HepG2 (cell line): ENCODE measurements at regions not wholly inside any gene's neighbourhood (a gene's known extent, or its start where the extent isn't known, plus 50 kb on each side); places are given as distances from the start of the nearest gene placed in this dataset.

Source experiments
- ATAC-seq: fragments of 200-7000 bp; cut with Tn5 transposase; 3 replicates; pipeline ENCODE4 v1.9.1; 2020; ENCODE audit warnings: mild to moderate bottlenecking, moderate library complexity
- BruUV-seq: library from RNA; stranded (reverse); fragments of 400-500 nt; replicated peaks from 2 replicates; lab custom pipeline; 2021; lab: Mats Ljungman, UMichigan
- CTCF ChIA-PET: fragments of 300-600 bp; formaldehyde crosslinking; extraction: SDS; loops from one replicate; lab custom pipeline; 2021; ENCODE audit warnings: low total read pairs, inconsistent platforms, low intra/inter-chr PET ratio; lab: Yijun Ruan, JAX
- POLR2A ChIA-PET: fragments of 350-600 bp; sonication (Branson Sonifier 250); formaldehyde crosslinking; loops from one replicate; lab custom pipeline; 2020; ENCODE audit warnings: antibody characterized with exemption, inconsistent platforms; lab: Yijun Ruan, JAX
- DNase-seq: peaks from one replicate; pipeline ENCODE4 v3.0.0-alpha.2; 2015; ENCODE audit warnings: low spot score
- FAIRE-seq: peaks from 3 replicates; lab custom pipeline; 2011; peaks lifted over from hg19 to GRCh38; lab: Jason Lieb, UNC
- H2AFZ ChIP-seq: one replicate; pipeline ENCODE4 v1.6.1; 2011; ENCODE audit warnings: low read length, inconsistent platforms
- H3K27ac ChIP-seq: fragments of 300-600 bp; 3 replicates; pipeline ENCODE4 v1.8.0; 2011; ENCODE audit warnings: mixed run types, mild to moderate bottlenecking, mixed read lengths, low read length, inconsistent platforms; ENCODE audit not compliant: insufficient read depth; ENCODE audit errors: extremely low read length
- H3K27me3 ChIP-seq, 2 experiments: fragments of 200-600 bp in 1 of 2; 2 replicates in 1 of 2; 3 replicates in 1 of 2; pipeline versions ENCODE4 v1.6.0 to v1.8.0; 2011; ENCODE audit warnings: low read length in 2 of 2, mild to moderate bottlenecking in 2 of 2, moderate library complexity in 2 of 2, inconsistent platforms in 1 of 2; ENCODE audit not compliant: insufficient read depth in 2 of 2, control insufficient read depth in 1 of 2
- H3K36me3 ChIP-seq, 2 experiments: fragments of 200-600 bp in 1 of 2; replicated peaks in 1 of 2; 2 replicates in 1 of 2; 3 replicates in 1 of 2; pipeline versions ENCODE4 v1.5.1 to v1.8.0; 2011; ENCODE audit warnings: low read length in 2 of 2, inconsistent platforms in 1 of 2; ENCODE audit not compliant: insufficient read depth in 2 of 2, control insufficient read depth in 1 of 2
- H3K4me1 ChIP-seq: 2 replicates; pipeline ENCODE4 v1.5.1; 2012; ENCODE audit warnings: low read length, inconsistent platforms; ENCODE audit not compliant: insufficient read depth
- H3K4me2 ChIP-seq: 2 replicates; pipeline ENCODE4 v1.6.0; 2011; ENCODE audit warnings: low read depth, low read length, inconsistent platforms
- H3K4me3 ChIP-seq, 3 experiments: fragments of 200-600 bp in 1 of 3; sonication (generic), shearing (Covaris generic) in 1 of 3; replicated peaks in 1 of 3; 2 replicates each; pipeline ENCODE4 v1.5.1; 2011 to 2016; ENCODE audit warnings: low read length in 3 of 3, inconsistent platforms in 2 of 3, low read depth in 2 of 3, mild to moderate bottlenecking in 2 of 3, control low read depth in 1 of 3, mixed read lengths in 1 of 3; ENCODE audit not compliant: insufficient read depth in 1 of 3
- H3K79me2 ChIP-seq: one replicate; pipeline ENCODE4 v1.6.1; 2011; ENCODE audit warnings: low read length, inconsistent platforms; ENCODE audit not compliant: insufficient read depth
- H3K9ac ChIP-seq: 2 replicates; pipeline ENCODE4 v1.6.0; 2011; ENCODE audit warnings: mild to moderate bottlenecking, low read depth, low read length, inconsistent platforms; ENCODE audit not compliant: insufficient read depth
- H3K9me3 ChIP-seq: 2 replicates; pipeline ENCODE4 v1.5.1; 2012; ENCODE audit warnings: mild to moderate bottlenecking, low read length
- H4K20me1 ChIP-seq: 2 replicates; pipeline ENCODE4 v1.6.0; 2011; ENCODE audit warnings: inconsistent platforms, mild to moderate bottlenecking, low read length, moderate library complexity; ENCODE audit not compliant: insufficient read depth
- CHCHD3 ChIP-seq: sonication (generic); formaldehyde crosslinking; IDR thresholded peaks from 2 replicates; pipeline ENCODE4 v1.8.0; 2022; ENCODE audit warnings: mild to moderate bottlenecking, missing genetic modification reagents, moderate library complexity
- ELF1 ChIP-seq: sonication (generic); formaldehyde crosslinking; IDR thresholded peaks from 2 replicates; pipeline ENCODE4 v1.4.0; 2020; ENCODE audit warnings: missing genetic modification reagents
- HES4 ChIP-seq: sonication (generic); formaldehyde crosslinking; IDR thresholded peaks from 2 replicates; pipeline ENCODE4 v1.9.0; 2021; ENCODE audit warnings: mild to moderate bottlenecking, missing genetic modification reagents, borderline replicate concordance
- JARID2 ChIP-seq: sonication (generic); formaldehyde crosslinking; IDR thresholded peaks from 2 replicates; pipeline ENCODE4 v1.8.1; 2023; ENCODE audit warnings: missing genetic modification reagents, inconsistent platforms; ENCODE audit not compliant: insufficient replicate concordance
- MED13 ChIP-seq: sonication (generic); formaldehyde crosslinking; IDR thresholded peaks from 2 replicates; pipeline ENCODE4 v1.5.0; 2020; ENCODE audit warnings: missing genetic modification reagents
- SRY ChIP-seq: sonication (generic); formaldehyde crosslinking; IDR thresholded peaks from 2 replicates; pipeline ENCODE4 v1.8.0; 2022; ENCODE audit warnings: mild to moderate bottlenecking, missing genetic modification reagents
- ZFP36L2 ChIP-seq: sonication (generic); formaldehyde crosslinking; IDR thresholded peaks from 2 replicates; pipeline ENCODE4 v1.4.0; 2020; ENCODE audit warnings: missing genetic modification reagents
- ZNF143 ChIP-seq: sonication (generic); formaldehyde crosslinking; IDR thresholded peaks from 2 replicates; pipeline ENCODE4 v1.4.0; 2020; ENCODE audit warnings: missing genetic modification reagents
- ZNF224 ChIP-seq: sonication (generic); formaldehyde crosslinking; IDR thresholded peaks from 2 replicates; pipeline ENCODE4 v1.5.0; 2020; ENCODE audit warnings: mild to moderate bottlenecking, missing genetic modification reagents
- ZNF350 ChIP-seq: sonication (generic); formaldehyde crosslinking; IDR thresholded peaks from 2 replicates; pipeline ENCODE4 v1.4.0; 2020; ENCODE audit warnings: mild to moderate bottlenecking, low read depth, missing genetic modification reagents, borderline replicate concordance
- ZNF558 ChIP-seq: sonication (generic); formaldehyde crosslinking; IDR thresholded peaks from 2 replicates; pipeline ENCODE4 v1.9.0; 2022; ENCODE audit warnings: mild to moderate bottlenecking, missing genetic modification reagents, borderline replicate concordance
- ZNF670 ChIP-seq: sonication (generic); formaldehyde crosslinking; IDR thresholded peaks from 2 replicates; pipeline ENCODE4 v1.8.0; 2022; ENCODE audit warnings: mild to moderate bottlenecking, missing genetic modification reagents, borderline replicate concordance
- WGBS: methylation state at CpG from one replicate; pipeline ENCODE4 v1.1.6; 2017; ENCODE audit warnings: low lambda C conversion rate; 5-methylcytosine and 5-hydroxymethylcytosine counted together
- in situ Hi-C: cut with HindIII; loops from 2 replicates; pipeline ENCODE4 v1.10.0; 2017; ENCODE audit warnings: low pct_unique_long_range_greater_than_20kb; ENCODE audit not compliant: extremely low pct_ligation_motif_present
- intact Hi-C: fragments of 100-400 bp; cut with micrococcal nuclease; formaldehyde crosslinking; loops from one replicate; pipeline ENCODE4 v1.10.0; 2022; ENCODE audit not compliant: unreplicated experiment
- TF ChIP-seq, protein P1 (sequence below): IDR thresholded peaks from 2 replicates; pipeline ENCODE4 v1.6.1; 2018; ENCODE audit warnings: missing genetic modification reagents, mild to moderate bottlenecking, missing compliant biosample characterization
- TF ChIP-seq, protein P2 (sequence below): sonication (generic); formaldehyde crosslinking; IDR thresholded peaks from 2 replicates; pipeline ENCODE4 v1.4.0; 2020; ENCODE audit warnings: mild to moderate bottlenecking, missing genetic modification reagents
- TF ChIP-seq, protein P3 (sequence below): sonication (generic); formaldehyde crosslinking; IDR thresholded peaks from 2 replicates; pipeline ENCODE4 v1.8.1; 2023; ENCODE audit warnings: mild to moderate bottlenecking, missing genetic modification reagents

DNA sequence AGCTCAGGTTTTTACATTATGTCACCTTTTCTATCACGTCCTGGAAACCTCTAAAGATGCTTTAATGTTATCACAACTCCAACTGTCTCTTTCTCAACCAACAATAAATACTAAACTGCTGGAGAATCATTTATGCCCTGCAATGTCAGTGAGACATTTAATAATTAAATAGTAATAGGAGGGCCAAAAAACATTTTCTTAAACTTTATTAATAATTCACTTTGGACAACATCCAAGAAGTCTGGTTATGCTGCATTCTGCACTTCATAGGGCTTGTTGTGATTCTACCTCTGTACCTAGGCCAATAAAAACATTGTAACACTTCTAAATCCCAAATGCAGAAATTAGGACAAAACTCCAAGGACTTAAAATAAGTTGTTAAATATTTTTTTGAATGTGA is 420.4 kb upstream of the LRRTM1 start:
- 0% methylated on average over 1 of the region's 1 CpG for WGBS
- CTCF ChIA-PET: no interaction called here
- no peak overlapping the region for H3K9ac ChIP-seq
- H3K27ac ChIP-seq: no peak overlapping the region
- H4K20me1 ChIP-seq: no peaks in the 10 kb centered on the region
- no TSS peak for BruUV-seq
- FAIRE-seq: no peak
- no peaks in the 10 kb centered on the region for H3K27me3 ChIP-seq
- H3K79me2 ChIP-seq: no peaks in the 10 kb centered on the region
- H2AFZ ChIP-seq: no peak overlapping the region
- intact Hi-C loops: no loop called here
- H3K4me2 ChIP-seq: no peak overlapping the region
- TF ChIP-seq SRY (CRISPR knock-in tag) (no peak), HES4 (no peak), ZNF143 (CRISPR knock-in tag) (no peak), CHCHD3 (CRISPR knock-in tag) (no peak), MED13 (CRISPR knock-in tag) (no peak), ZFP36L2 (CRISPR knock-in tag) (no peak), ZNF670 (CRISPR knock-in tag) (no peak), ZNF558 (CRISPR knock-in tag) (no peak), ELF1 (CRISPR knock-in tag) (no peak), ZNF350 (CRISPR knock-in tag) (no peak), ZNF224 (CRISPR knock-in tag) (no peak), JARID2 (no peak)
- TF ChIP-seq, protein P1, sequence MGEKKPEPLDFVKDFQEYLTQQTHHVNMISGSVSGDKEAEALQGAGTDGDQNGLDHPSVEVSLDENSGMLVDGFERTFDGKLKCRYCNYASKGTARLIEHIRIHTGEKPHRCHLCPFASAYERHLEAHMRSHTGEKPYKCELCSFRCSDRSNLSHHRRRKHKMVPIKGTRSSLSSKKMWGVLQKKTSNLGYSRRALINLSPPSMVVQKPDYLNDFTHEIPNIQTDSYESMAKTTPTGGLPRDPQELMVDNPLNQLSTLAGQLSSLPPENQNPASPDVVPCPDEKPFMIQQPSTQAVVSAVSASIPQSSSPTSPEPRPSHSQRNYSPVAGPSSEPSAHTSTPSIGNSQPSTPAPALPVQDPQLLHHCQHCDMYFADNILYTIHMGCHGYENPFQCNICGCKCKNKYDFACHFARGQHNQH (CRISPR knock-in tag): no peak
- TF ChIP-seq, protein P2, sequence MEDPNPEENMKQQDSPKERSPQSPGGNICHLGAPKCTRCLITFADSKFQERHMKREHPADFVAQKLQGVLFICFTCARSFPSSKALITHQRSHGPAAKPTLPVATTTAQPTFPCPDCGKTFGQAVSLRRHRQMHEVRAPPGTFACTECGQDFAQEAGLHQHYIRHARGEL (CRISPR knock-in tag): no peak
- TF ChIP-seq, protein P3, sequence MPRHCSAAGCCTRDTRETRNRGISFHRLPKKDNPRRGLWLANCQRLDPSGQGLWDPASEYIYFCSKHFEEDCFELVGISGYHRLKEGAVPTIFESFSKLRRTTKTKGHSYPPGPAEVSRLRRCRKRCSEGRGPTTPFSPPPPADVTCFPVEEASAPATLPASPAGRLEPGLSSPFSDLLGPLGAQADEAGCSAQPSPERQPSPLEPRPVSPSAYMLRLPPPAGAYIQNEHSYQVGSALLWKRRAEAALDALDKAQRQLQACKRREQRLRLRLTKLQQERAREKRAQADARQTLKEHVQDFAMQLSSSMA (CRISPR knock-in tag): no peak
- TF ChIP-seq, all 625 proteins: peak for 0
- in situ Hi-C loops: no loop called here
- peaks cover 99% of the 10 kb centered on the region for H3K9me3 ChIP-seq
- DNase-seq: no peak
- H3K36me3 ChIP-seq: no peaks in the 10 kb centered on the region
- no peak overlapping the region for H3K4me3 ChIP-seq
- ATAC-seq: no peak
- POLR2A ChIA-PET: no interaction called here
- H3K4me1 ChIP-seq: no peaks in the 10 kb centered on the region
